HG03520 (cell line): ENCODE measurements at regions not wholly inside any gene's neighbourhood (a gene's known extent, or its start where the extent isn't known, plus 50 kb on each side); places are given as distances from the start of the nearest gene placed in this dataset.

ENCODE experiments used
- ATAC-seq: cut with Tn5 transposase; IDR thresholded peaks from one replicate; pipeline ENCODE4 v1.9.1; 2021; ENCODE audit warnings: mild to moderate bottlenecking, moderate library complexity; ENCODE audit not compliant: unreplicated experiment

DNA sequence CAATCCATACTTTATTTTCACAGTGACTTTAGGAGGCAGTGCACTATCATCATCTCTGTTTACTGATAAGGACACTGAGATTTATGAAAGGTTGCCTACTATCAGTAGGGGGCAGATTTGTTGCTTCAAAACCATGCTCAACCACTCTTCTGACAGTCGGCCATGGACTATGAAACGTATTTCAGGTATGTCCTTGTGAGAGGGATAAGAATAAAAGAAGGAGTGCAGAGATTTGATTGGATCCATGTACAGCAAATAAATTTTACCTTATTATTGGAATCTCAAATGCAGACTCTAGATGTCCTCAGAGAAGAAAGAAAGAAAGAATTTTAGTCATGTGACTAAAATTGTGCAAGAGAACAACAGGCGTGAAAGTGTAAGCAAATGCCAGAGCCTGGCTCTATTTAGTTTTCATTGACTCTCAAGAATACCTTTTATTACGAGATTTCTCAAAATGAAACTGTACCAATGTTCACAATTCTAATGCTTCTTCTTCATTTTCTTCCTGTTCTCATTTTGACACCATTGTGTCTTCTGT is 296.6 kb upstream of the RASA1 start:
- ATAC-seq: peak; percentile 50

GRCh38 chr5:86974955-86975354 is 292.7 kb upstream of the RASA1 start:
- ATAC-seq: no peak

DNA sequence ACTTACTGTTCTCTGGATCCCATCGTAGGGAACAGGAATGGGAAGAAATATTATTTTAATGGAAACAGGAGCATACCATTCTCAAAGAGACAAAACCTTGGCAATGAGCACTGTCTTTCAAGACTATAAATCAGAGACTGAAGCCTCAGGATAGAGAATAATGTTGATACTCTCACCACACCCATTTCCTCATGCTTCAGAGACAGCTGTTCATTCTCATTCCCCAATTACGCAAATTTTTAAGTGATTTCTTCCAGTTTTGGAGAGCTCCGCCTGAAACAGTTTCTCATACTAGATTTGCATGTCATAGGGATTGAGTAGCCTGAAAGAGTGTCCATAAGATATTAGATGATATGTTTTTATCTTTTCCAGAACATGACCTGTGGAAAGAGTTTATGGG is 290.5 kb upstream of the RASA1 start:
- no peak for ATAC-seq

- no peak for ATAC-seq
Measured at GRCh38 chr5:86977808-86978207, 289.9 kb upstream of the RASA1 start.

DNA sequence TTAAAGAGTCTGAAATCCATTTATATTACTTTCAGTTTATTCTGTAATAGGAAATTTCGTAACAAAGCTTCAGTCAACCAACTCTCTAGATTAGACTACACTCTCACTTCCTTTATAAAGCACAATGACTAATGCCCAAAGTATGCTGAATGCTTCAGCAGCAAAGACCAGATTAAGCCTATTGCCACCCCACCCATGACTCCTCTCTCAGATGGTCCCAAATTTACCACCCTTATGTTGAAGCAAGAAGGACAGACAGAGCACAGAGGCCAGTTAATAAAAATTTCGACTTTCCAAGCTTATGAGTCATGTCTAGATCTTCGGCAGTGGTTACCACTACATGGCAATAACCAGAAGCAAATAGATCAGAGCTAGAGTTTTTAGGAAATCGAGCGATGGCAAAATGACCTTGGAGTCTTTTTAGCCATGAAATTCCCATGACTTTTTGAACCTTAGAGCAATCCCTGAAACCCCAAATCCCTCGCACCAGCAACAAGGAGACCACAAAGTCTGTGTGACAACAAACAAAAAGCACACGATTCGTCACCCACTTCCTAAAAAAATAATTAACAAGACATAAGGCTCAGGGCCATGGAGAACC is 287.8 kb upstream of the RASA1 start:
- ATAC-seq: peak; percentile 47

DNA sequence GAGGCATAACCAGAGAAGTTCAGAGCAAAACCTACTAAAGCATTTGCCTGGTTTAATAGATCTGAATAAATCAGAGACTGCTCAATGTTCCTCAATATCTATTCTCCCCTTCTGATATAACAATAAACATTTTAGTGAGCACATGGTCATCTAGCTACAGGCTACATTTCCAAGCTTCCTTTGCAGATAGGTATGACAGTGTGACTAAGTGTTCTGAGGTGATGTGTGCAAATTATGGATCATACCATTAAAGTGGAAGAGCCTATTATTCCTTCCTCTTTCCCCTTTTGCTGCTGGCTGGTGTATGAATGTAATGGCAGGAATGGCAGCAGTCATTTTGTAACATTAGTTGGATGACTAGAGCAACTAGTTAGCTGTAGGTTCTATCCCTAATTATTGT is 285.8 kb upstream of the RASA1 start:
- no peak for ATAC-seq

DNA sequence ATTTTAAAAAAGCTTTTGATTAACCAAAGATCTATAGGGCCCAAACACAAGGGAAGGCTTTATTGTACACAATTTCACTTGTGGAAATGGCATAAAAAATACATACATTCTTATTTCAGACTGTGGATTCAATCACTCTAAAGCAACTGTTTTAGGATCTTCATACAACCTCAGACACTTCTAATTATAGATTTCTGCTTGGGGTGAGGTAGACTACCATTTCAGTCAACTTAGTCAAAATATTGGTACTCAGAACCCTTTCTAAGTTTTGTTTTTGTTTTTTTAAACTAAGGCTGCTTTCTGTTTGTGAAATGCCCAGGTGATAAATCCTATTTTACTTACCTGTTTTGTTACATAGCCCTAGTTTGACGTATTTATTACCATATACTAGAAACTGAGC is 284.5 kb upstream of the RASA1 start:
- peak; percentile 47 for ATAC-seq

GRCh38 chr5:86986837-86987236 is 280.8 kb upstream of the RASA1 start:
- no peak for ATAC-seq

GRCh38 chr5:86997516-86997915 is 270.2 kb upstream of the RASA1 start:
- no peak for ATAC-seq

DNA sequence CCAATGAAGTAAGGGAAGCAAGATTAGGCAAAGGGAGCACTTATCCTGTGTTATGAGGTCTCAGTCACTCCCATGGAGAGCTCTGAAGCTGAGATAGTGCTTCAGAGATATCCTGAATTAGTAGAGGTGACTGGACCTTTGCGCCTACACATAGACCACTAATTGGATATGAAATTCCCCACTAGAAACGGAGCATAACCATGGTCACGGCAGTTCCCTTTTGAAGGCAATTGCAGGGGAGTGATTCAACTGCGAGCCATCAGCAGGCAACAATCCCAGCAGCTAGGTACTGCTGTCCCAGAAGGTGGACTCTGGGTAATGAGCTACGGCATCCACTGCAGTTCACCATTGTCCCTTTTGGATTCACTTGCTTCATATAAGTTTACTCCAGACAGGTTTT is 267.7 kb upstream of the RASA1 start:
- ATAC-seq: no peak

- no peak for ATAC-seq
Measured at GRCh38 chr5:87002485-87002884, 265.2 kb upstream of the RASA1 start.

DNA sequence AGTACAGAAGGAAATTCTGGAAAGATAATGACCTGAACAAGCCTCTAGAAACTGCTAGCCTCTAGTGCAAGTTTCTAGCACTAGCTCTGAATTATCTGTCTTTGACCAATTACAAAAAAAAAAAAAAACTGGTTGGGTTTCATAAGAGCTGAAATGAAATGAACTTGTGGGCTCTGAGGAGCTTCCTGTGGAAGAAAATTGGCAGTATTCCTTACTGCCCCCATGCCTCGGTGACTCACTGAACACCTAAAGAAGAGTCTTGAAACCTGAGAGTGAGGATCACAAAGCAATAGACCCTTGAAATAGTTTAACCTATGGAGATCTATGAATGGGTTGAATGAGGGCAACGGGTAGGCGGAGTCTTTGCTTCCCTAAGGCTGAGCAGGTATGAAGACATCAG is 263.6 kb upstream of the RASA1 start:
- ATAC-seq: no peak

DNA sequence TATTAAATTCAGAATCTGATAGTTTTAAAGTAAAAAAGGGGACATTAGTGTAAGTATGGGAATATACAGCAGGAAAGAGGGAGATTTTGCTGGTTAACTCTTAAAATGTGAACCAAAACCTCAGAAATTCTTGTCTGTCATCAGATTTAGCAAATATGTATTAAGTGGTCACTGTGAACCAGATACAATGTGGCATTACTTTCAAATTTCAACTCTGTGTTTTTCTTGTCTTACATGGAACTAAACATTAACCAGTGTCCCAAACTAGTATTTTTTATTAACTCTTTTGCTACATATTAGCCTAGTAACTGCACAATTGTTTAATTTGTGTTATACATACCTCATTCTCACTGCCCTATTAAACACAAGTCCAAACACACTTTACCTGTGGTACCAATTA is 259.9 kb upstream of the RASA1 start:
- ATAC-seq: no peak

DNA sequence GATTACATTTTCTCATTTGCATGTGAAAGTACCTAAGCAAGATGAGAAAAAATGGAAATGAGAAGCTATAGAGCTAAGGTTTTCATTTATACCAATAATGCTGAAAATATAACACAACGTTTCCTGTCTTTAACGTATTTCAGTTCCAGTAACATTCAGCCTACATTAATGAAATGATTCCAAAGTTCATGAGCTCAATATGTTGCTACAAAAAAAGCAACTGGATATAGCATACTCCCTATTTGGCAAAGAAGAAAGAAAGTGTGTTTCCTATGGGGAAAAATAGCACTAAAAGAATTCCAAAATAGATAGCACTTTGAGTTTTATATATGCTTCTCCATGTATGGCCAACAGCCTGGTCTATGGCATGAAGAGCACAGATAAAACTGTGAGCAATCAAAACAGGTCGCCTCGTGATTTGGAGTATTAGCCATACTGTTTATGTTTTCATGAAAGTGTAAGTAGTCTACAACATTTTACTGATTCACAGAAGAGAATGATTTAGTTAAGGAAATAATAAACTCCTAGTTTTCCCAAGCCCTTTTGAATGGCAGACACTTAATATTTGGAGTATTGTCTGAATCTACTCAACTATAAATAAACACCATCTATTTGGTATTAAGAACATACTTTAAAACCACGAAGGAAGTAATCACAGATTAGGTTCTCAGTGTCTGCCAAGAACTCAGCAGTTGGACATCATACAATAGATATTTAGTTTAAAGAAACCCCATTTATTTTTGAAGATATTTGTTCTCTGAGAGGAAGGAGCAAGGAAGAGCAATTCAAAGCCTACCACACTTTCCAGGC is 258.7 kb upstream of the RASA1 start:
- no peak for ATAC-seq

DNA sequence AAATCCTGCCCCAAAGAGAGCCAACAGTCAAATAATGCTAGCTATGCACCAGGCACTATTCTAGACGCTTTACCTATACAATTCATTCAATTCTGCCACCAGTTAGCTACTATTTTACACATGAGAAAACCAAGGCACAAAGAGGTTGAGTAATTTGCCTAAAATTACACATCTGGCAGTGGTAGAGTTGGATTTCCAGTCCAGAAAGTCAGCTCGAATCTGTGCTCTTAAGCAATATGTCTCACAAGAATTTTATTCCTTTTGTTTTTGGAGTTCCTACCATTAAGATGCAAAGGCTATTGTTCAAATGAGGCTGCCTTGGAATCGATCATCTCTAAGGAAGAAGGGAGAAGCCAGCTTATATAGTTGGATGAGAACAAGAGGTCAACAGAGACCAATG is 256.9 kb upstream of the RASA1 start:
- no peak for ATAC-seq

- ATAC-seq: no peak
Measured at GRCh38 chr5:87015901-87016300, 251.8 kb upstream of the RASA1 start.

- ATAC-seq: peak; percentile 91
Measured at GRCh38 chr5:87020099-87020934, 247.4 kb upstream of the RASA1 start.

DNA sequence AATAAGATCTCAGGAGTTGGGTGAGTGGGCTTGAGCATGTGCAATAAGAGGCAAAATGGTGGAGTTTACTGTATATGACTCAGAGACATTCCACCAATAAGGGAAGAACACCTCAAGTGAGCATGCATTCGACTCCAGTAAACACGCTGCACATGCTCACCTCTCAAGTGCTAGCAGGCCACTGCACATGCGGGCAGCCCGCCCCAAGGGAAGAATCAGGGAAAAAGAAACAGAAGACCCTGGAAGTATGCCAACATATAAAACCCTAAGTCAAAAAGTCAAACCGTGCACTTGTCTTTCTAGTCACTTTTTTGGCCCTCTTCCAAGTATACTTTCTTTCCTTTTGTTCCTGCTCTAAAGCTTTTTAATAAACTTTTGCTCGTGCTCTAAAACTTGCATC is 245.3 kb upstream of the RASA1 start:
- no peak for ATAC-seq

DNA sequence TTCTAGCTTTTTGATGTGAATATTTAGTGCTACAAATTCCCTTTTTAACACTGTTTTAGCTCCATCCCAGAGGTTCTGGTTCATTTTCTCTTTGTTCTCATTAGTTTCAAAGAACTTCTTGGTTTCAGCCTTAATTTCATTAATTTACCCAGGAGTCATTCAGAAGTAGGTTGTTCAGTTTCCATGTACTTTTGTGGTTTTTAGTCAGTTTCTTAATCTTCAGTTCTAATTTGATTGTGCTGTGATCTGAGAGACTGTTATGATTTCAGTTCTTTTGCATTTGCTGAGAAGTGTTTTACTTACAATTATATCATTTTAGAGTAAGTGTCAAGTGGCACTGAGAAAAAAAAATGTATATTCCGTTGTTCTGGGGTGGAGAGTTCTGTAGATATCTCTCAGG is 240.1 kb upstream of the RASA1 start:
- ATAC-seq: no peak

GRCh38 chr5:87029951-87030350 is 237.7 kb upstream of the RASA1 start:
- ATAC-seq: no peak

DNA sequence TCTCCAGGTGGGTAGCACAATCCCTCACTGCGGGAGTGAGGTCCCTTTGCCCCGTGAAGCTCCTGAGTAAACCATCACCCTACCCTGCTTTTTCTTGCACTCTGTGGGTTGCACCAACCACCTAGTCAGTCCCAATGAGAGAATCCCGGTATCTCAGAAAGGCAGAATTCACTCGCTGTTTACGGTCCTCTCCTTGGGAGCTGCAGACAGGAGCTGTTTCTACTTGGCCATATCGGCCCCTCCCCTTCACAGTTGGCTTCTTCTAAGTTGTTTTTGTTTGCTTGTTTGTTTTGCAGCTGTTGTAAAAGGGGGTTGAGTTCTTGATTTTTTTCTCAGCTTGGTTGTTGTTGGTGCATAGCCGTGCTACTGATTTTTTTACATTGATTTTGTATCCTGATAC is 237.0 kb upstream of the RASA1 start:
- no peak for ATAC-seq

GRCh38 chr5:87034557-87034956 is 233.1 kb upstream of the RASA1 start:
- no peak for ATAC-seq
